ENCODE measurements at regions not wholly inside any gene's neighbourhood (a gene's known extent, or its start where the extent isn't known, plus 50 kb on each side); places are given as distances from the start of the nearest gene placed in this dataset.

- TF ChIP-seq, protein P1, sequence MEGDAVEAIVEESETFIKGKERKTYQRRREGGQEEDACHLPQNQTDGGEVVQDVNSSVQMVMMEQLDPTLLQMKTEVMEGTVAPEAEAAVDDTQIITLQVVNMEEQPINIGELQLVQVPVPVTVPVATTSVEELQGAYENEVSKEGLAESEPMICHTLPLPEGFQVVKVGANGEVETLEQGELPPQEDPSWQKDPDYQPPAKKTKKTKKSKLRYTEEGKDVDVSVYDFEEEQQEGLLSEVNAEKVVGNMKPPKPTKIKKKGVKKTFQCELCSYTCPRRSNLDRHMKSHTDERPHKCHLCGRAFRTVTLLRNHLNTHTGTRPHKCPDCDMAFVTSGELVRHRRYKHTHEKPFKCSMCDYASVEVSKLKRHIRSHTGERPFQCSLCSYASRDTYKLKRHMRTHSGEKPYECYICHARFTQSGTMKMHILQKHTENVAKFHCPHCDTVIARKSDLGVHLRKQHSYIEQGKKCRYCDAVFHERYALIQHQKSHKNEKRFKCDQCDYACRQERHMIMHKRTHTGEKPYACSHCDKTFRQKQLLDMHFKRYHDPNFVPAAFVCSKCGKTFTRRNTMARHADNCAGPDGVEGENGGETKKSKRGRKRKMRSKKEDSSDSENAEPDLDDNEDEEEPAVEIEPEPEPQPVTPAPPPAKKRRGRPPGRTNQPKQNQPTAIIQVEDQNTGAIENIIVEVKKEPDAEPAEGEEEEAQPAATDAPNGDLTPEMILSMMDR (IDR thresholded peaks at IDR 0.05): no peak
- TF ChIP-seq POLR2A (IDR thresholded peaks at IDR 0.05): no peak
Measured at GRCh38 chr15:47124430-47125102, 592.7 kb upstream of the SEMA6D start.

All from uterus (tissue), 2 donors.